ENCODE measurements at regions not wholly inside any gene's neighbourhood (a gene's known extent, or its start where the extent isn't known, plus 50 kb on each side); places are given as distances from the start of the nearest gene placed in this dataset.

GRCh38 chr12:105736498-105736897 lies 402.3 kb downstream of the NUAK1 start:
- Histone ChIP-seq H3K4me3 (replicated peaks in 1 of 2; ENCODE audit: low read depth in 1 of 2, low read length in 2 of 2) (no peak overlapping the region), H3K9me3 (ENCODE audit: control insufficient read depth in 1 of 2, insufficient read depth in 1 of 2, low read depth in 1 of 2, low read length in 2 of 2) (no peaks in the 10 kb centered on the region), H4K20me1 (ENCODE audit: insufficient read depth) (no peaks in the 10 kb centered on the region), H2AFZ (ENCODE audit: low read depth, low read length, poor library complexity, severe bottlenecking) (no peak overlapping the region), H3K36me3 (ENCODE audit: control insufficient read depth in 1 of 2, insufficient read depth in 2 of 2, low read length in 2 of 2) (no peaks in the 10 kb centered on the region), H3K9ac (ENCODE audit: low read length) (no peak overlapping the region), H3K79me2 (ENCODE audit: insufficient read depth, low read length) (no peaks in the 10 kb centered on the region), H3K4me1 (ENCODE audit: control insufficient read depth in 1 of 2, insufficient read depth in 2 of 2, low read length in 2 of 2) (no peaks in the 10 kb centered on the region), H3K27me3 (ENCODE audit: insufficient read depth, low read length) (peaks cover 31% of the 10 kb centered on the region), H3K4me2 (ENCODE audit: low read length) (no peak overlapping the region), H3K27ac (ENCODE audit: low read depth, low read length) (no peak overlapping the region), H3K9me2 (ENCODE audit: insufficient read depth) (no peaks in the 10 kb centered on the region)
- intact Hi-C loops (cut with micrococcal nuclease): no loop called here
- DNase-seq (ENCODE audit: low read depth, low spot score) (no peak), ATAC-seq (0 out of 2 replicates have a peak, but pooled peaks have one; percentile 25)
- CTCF ChIA-PET: no interaction called here
- RAD21 ChIA-PET (ENCODE audit: low non-redundant PET in 1 of 2, low total read pairs in 2 of 2, uncharacterized antibody in 2 of 2, unreplicated experiment in 2 of 2): no interaction called here
- POLR2A ChIA-PET: no interaction called here
- TF ChIP-seq EZH2 (IDR thresholded peaks at IDR 0.05) (no peak), FOSL1 (IDR thresholded peaks at IDR 0.05; ENCODE audit: low read depth) (no peak), YY1 (IDR thresholded peaks at IDR 0.05; ENCODE audit: extremely low read depth, insufficient replicate concordance, low read depth, low read length) (no peak), POLR2A (IDR thresholded peaks at IDR 0.05; ENCODE audit: borderline replicate concordance, extremely low read depth, insufficient read depth, insufficient read length) (no peak), POLR2AphosphoS5 (IDR thresholded peaks at IDR 0.05; ENCODE audit: low read depth, low read length) (no peak), CTCF (IDR thresholded peaks at IDR 0.05 in 2 of 3, conservative IDR thresholded peaks at IDR 0.05 in 1 of 3; ENCODE audit: borderline replicate concordance in 1 of 3, insufficient read depth in 1 of 3, low read depth in 2 of 3, low read length in 2 of 3) (no peak), TCF7L2 (IDR thresholded peaks at IDR 0.05; ENCODE audit: borderline replicate concordance, extremely low read depth, insufficient read depth, insufficient read length) (no peak), ZNF274 (IDR thresholded peaks at IDR 0.05; ENCODE audit: low read depth, low read length) (no peak), CEBPB (IDR thresholded peaks at IDR 0.05; ENCODE audit: low read depth) (no peak), JUND (IDR thresholded peaks at IDR 0.05) (no peak), EGR1 (IDR thresholded peaks at IDR 0.05; ENCODE audit: low read depth) (no peak), SRF (IDR thresholded peaks at IDR 0.05; ENCODE audit: low read depth) (no peak)
- TF ChIP-seq, protein P1, sequence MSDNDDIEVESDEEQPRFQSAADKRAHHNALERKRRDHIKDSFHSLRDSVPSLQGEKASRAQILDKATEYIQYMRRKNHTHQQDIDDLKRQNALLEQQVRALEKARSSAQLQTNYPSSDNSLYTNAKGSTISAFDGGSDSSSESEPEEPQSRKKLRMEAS (IDR thresholded peaks at IDR 0.05): no peak
- TF ChIP-seq, protein P2, sequence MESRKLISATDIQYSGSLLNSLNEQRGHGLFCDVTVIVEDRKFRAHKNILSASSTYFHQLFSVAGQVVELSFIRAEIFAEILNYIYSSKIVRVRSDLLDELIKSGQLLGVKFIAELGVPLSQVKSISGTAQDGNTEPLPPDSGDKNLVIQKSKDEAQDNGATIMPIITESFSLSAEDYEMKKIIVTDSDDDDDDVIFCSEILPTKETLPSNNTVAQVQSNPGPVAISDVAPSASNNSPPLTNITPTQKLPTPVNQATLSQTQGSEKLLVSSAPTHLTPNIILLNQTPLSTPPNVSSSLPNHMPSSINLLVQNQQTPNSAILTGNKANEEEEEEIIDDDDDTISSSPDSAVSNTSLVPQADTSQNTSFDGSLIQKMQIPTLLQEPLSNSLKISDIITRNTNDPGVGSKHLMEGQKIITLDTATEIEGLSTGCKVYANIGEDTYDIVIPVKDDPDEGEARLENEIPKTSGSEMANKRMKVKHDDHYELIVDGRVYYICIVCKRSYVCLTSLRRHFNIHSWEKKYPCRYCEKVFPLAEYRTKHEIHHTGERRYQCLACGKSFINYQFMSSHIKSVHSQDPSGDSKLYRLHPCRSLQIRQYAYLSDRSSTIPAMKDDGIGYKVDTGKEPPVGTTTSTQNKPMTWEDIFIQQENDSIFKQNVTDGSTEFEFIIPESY (IDR thresholded peaks at IDR 0.05; ENCODE audit: extremely low read depth, insufficient replicate concordance, low read length): no peak
- no TSS peak for BruUV-seq (replicated peaks)
